ENCODE measurements at regions not wholly inside any gene's neighbourhood (a gene's known extent, or its start where the extent isn't known, plus 50 kb on each side); places are given as distances from the start of the nearest gene placed in this dataset.
"Not testable (repeated sequence)": the region's sequence is repeated elsewhere in the genome, so short reads cannot be mapped to it uniquely, and the experiment has no call there.

DNA sequence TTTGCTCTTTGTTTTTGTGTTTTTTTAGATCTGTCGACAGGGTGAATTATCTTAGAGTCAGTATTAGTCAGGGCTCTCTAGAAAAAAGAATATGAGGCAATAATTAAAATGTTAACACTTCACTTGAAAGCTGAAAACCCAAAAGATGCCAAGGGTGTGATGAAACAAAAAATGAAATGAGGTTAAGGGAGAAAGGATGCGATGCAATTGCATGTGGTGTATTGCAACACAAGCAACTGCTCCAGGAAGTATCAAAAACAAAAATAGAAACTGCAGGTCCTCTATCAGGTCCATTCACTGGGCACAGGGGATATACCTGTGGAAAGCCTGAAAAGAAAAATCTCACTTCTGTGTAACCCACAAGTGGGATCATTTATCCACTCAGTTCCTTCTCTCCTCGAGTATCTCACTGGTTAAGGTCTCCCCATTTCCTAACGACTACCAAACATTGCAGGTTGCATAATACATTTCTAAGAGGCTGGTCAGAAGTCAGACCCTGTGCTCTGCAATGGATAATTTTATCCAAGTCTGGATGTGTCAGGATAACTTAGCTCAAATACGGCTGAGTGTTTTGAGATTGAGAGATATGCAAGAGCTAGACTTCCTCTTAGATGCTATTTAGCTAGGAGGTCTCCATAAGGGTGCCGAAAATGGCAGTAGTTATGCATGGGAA lies 257.7 kb upstream of the GJE1 start:
- peak; percentile 44 for DNase-seq

DNA sequence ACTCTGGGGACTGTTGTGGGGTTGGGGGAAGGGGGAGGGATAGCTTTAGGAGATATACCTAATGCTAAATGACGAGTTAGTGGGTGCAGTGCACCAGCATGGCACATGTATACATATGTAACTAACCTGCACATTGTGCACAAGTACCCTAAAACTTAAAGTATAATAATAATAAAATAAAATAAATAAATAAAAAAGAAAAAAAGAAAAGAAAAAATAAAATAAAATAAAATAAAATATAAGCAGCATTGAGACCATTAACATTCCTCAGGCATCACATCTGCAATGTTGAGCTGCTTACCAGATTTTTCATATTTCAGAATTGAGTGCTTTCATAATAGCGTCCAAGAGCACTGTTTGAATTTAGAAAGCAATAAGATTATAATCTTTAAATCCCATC lies 263.2 kb upstream of the GJE1 start:
- not testable (repeated sequence) for DNase-seq

DNA sequence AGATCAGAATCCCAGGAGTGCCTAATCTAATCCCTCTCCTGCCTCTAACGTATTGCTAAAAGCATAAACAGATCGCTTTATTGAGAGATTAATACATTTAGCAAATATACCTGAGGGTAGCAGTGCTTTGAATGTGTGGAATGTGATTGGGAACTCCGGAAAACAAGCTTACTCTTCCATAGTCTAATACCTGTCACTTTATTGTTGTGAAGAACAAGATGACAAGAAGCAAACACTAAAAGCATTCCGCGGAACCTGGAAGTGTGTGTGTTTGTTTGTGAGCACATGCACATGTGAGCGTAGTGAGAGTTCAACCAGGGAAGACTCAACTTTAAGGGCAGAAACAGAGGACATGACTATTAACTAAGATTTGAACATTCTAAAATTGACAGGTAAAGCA lies 265.0 kb upstream of the GJE1 start:
- no peak for DNase-seq

DNA sequence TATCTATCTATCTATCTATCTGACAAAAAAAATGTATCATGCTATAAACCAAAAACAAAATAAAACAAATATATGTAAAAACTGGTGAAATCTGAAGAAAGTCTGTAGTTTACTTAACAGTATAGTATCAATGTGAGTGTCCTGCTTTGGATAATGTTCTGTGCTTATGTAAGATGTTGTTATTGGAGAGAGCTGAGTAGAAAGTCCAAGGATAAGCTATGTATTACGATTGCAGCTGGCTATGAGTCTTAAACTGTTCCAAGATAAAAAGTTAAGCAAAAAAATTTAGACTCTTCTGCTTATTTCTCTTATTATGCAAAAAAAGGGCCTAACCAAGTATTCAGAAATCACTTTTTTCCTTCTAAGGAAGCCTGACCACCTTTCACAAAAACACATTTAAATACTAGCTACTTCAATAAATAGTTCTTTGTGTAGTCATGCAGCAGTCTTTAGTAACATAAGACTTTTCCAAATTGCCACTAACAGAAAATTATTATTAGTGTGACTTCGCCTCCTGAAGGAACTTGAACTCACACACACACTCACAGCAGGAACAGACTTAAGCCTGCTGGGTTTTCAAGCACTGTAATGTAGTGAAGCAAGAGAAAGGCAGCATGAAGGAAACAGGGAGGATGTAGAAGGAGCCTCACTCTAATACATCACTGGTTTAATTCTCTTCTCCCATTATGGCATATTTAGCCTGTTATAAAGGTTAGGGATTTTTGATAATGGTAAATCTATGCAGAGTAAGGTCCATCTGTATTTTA lies 265.8 kb upstream of the GJE1 start:
- DNase-seq: no peak

DNA sequence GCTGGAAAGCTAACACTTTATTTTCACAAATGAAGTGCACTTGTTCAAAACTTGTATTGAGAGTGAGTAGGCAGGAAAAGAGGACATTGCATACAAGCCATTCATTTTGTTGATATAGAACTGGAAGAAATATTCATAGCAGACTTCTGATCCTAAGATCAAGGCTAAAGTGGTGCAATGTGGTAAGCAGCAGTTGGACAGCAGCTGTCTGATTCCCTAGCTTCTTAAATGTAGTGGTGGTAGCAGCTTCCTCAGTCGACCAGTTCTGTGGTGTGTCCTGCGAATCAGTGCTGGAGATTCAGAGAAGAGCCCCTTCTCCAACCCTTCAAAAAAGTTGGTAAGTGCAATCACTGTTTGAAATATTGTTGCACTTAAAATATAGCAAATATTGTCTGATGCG lies 281.7 kb upstream of the GJE1 start:
- DNase-seq: no peak

DNA sequence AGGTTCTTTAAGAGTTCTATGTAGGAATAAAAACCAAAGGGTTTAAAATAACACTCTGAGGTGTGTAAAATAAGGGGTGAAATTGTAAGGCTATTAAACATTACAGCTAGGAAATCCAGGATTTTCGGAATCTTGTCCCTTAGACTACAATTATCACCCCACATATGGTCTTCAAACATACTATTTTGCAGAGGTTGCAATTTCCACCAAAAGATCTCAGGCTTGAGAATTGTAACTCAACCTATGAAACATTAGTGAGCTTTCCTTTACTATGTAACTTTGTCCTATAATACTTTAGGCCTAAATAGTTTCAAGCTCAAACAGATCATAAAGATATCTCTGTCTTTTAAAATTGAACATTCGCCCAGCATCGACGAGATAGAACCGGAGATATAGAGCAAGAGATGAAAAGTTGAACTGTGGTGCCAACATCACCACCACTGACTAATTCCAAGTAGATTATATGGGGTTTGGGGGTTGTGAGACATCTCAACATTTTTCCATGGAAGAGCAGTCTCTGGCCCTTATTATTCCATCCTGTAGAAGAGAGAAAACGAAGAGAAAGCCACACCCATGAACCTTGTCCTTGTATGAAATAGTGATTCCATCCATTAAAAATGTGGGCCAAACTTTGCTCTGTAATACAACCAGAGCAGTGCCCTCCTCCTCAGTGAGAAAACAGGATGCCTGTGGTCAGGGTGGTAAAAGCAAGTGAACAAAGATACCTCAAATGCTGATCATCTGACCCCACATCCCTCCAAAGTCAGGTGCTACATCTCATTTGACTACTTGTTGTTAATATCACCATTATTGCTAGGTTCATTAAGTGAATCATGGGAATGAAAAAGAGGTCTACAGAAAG lies 284.5 kb upstream of the GJE1 start:
- DNase-seq: no peak

DNA sequence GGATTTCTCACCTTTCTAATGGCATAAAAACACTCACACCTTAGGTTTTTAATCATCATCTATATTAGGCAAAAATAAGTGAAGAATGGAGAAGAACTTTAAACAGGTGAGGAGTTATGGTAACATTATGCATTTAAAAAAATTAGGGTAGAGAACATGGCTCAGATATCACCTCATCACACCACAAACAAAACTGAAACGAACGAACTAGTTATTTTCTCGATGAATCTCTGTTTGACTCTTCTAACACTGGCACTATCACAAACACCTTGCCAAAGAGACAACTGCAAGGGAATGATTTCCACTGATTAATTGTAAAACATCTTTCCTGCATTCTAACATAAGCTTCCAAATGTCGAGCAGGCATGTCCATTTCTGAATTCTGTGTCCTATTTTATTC lies 286.1 kb upstream of the GJE1 start:
- no peak for DNase-seq

DNA sequence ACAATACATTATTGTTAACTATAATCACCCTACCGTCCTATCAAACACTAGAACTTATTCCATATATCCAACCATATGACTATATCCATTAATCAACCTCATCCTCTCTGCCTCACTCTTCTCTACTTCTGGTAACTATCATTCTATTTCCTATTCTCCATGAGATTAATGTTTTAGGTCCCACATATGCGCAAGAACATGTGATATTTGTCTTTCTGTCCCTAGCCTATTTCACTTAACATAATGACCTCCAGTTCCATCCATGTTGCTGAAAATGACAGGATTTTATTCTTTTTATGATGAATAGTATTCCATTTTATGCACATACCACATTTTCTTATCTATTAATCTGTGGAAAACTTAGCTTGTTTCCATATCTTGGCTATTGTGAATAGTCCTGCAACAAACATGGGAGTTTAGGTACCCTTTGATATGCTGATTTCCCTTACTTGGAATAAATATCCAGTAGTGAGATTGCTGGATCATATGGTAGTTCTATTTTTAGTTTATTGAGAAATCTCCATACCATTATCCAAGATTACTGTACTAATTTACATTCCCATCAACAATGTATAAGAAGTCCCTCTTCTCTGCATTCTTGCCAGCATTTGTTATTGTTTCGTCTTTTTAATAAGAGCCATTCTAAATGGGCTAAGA lies 289.4 kb upstream of the GJE1 start:
- DNase-seq: no peak

DNA sequence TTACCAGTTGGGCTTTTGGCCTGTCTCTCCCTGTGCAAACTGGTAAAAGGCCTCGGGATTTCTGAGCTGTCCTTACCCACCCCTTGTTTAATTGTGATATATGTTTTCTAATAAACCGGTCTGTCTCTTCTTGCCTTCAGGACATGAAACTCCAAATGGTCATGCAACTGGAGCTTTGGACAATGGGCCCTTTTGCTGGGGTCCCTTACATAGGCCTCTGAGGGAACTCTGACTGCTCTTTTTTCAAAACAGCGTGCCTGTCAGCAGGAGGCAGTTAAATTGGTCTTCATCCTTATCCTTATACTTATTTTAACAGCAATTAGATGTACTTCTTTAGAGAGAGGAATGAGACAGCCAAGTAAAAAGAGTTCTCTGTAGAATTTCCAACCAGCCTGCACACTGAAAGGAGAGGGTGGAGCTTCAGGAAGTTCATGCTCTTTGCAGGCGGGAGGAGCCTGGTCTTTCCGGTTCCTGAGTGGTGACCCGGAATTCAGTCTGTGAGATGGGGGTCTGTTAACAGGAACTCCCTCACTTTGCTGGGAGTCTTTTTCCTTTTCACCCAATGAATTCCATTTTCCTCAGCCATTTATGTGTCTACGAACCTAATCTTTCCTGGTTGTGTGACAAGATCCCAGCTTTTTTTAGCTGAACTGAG lies 299.6 kb upstream of the GJE1 start:
- DNase-seq: no peak

DNA sequence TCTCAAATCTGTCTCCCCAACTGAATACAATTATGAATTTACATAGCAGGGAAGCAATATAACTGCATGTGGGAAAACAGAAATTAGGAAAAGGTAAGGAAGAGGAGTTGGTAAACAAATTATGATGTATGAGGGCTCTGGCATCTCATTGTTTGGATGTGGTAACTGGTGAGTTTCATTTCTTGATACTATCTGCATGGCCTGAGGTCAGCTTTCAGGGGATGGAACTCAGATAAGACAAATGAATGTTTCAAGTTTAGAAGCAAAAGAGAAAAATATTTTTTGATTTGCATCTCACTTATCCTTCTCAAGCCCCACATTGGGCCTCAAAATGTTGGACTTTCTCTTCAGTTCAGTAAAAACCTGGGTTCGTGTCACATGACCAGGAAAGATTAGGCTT lies 302.2 kb upstream of the GJE1 start:
- DNase-seq: no peak

DNA sequence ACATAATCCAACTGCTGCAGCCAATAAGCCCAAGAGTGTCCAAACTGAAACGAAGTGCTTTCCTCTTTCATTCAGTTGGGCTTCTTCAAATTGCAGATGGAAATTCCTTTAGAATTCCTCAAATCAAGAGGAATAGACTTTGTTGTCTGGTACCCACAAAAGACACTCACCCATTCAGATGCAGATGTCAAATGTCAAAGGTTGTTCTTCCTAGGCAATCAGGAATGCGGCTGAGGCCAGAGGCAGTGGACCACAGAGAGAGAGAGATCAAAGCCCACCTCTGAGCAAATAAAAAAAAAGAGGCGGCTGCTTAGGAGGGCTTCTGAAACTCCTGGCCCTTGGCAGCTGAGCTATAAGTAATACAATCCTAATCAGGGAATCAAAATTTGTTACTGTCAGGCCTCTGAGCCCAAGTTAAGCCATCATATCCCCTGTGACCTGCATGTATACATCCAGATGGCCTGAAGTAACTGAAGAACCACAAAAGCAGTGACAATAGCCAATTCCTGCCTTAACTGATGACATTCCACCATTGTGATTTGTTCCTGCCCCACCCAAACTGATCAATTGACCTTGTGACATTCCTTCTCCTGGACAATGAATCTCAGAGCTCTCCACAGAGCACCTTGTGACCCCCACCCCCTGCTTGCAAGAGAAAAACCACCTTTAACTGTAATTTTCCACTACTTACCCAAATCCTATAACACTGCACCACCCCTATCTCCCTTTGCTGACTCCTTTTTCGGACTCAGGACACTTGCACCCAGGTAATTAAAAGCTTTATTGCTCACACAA lies 303.0 kb upstream of the GJE1 start:
- DNase-seq: no peak

DNA sequence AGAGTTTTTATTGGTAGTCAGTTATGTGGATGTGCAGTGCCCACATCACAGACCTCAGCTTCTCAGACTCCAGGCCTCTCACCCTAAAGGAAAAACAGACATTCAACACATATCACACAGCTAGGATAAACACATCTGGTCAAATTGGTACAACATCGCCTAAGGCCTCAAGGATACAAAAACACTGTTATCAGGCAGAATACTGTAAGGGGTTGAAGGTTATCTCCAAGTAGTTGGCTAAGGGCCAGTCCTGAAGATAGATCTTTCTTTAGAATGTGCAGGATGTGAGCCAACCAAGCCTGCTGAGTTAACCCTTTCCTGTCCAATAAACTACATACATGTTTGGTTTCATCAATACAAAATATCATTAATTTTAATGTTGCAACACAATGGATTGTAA lies 308.4 kb upstream of the GJE1 start:
- DNase-seq: no peak

DNA sequence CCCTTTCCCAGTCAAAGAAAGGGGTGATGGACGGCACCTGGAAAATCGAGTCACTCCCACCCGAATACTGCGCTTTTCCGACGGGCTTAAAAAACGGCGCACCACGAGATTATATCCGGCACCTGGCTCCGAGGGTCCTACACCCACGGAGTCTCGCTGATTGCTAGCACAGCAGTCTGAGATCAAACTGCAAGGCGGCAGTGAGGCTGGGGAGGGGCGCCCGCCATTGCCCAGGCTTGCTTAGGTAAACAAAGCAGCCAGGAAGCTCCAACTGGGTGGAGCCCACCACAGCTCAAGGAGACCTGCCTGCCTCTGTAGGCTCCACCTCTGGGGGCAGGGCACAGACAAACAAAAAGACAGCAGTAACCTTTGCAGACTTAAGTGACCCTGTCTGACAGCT lies 317.7 kb upstream of the GJE1 start:
- not testable (repeated sequence) for DNase-seq

DNA sequence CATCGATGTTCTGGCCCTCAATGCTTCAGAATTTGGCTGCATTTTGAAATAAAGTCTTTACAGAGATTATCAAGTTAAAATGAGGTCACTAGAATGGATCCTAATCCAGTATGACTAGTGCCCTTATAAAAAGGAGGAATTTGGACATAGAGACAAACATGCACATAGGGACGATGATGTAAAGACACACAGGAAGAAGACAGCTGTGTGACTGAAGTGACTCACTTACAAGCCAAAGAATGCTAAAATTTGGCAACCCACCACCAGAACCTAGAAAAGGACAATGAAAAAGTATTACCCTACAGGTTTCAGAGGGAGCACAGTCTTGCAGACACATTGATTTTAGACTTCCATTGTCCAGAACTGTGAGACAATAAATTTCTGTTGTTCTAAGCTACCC lies 322.8 kb upstream of the GJE1 start:
- peak; percentile 32 for DNase-seq

DNA sequence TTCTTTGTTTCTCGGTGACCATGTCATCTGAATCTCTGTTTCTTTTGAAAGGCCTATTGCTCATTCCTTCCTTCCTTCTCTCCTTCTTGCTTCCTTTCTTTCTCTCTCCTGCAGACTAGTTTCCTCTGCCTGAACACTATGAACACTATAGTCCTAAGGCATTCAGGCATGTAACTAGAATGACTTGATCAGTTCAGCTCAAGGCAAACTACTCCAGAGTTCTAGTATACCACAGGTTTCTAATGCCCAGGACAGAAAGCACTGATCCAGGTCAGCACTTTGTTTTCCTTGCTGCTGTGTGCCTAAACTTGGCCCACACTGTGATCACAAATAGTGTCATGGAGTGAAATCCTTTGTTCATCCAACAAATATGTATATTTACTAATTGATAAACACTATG lies 324.1 kb upstream of the GJE1 start:
- DNase-seq: no peak

DNA sequence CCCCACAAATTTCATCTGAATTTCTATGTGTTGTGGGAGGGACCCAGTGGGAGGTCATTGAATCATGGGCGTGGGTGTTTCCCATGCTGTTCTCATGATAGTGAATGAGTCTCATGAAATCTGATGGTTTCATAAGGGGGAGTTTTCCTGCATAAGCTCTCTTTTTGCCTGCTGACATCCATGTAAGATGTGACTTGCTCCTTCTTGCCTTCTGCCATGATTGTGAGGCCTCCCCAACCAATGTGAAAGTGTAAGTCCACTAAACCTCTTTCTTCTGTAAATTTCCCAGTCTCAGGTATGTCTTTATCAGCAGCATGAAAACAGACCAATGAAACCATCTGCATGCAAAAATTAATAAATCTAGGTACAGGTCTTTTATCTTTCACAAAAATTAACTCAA lies 331.8 kb upstream of the GJE1 start:
- not testable (repeated sequence) for DNase-seq

DNA sequence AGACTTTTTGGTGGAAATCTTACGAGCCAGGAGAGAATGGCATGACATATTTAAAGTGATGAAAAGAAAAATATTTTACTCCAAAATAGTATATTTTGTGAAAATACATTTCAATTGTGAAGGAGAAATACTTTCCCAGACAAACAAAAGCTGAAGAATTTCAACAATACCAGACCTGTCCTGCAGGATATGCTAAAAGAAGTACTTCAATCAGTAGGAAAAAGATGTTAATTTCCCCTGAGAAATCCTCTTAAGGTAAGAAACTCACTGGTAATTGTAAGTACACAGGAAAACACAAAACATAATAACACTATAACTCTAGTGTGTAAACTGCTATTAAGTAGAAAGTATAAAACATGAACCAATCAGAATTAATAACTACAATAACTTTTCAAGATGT lies 341.8 kb upstream of the GJE1 start:
- no peak for DNase-seq

DNA sequence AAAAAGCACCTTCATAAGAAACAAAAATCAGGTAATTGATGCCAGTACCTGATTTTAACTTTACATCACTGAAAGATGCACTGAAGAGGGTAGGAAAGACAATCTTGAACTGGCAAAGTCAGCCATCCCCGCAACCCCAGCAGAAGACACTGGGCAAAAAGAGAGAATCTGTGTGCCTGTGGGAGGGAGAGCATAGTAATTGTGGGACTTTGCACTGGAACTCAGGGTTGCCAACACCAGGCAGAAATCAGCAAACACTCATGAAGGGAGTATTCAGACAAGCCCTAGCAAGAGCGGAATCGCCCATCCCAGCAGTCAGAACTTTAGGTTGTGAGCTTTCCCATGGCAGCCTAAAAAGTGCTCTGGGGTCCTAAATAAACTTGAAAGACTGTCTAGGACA lies 344.6 kb upstream of the GJE1 start:
- DNase-seq: no peak

DNA sequence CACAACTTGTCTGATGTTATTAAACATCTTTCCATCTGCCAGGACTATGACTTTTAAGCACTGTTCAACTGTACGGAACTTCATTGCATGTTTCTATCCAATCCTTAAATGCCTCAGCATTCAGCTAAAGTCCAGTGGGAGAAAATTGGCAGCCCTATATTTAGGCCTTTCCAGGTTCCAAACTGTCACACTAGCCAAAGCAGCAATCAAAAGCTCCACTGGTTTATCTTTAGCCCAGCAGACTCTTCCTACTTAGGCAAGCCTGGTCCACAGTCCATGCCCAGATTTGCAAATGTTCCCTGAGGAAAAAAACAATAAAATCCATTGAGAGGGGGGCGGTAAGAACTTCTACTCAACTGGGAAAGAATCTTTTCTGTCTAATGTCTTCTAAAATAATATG lies 349.1 kb upstream of the GJE1 start:
- no peak for DNase-seq

DNA sequence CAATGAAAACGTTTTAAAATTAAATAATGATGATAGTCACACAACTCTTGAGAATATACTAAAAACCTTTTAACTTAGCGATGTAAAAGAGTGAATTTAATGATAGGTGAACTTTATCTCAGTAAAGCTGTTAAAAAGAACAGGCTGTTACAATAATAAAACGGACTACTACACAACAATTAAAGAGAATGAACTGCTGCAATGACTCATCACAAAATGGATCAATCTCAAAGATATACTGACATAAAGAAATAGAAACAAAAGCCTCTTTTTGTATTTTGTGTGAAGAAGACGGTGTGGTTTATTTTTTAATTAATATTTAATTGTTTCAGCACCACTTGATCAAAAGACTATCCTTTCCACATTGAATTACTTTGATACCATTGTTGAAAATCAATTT lies 352.4 kb upstream of the GJE1 start:
- DNase-seq: no peak

DNA sequence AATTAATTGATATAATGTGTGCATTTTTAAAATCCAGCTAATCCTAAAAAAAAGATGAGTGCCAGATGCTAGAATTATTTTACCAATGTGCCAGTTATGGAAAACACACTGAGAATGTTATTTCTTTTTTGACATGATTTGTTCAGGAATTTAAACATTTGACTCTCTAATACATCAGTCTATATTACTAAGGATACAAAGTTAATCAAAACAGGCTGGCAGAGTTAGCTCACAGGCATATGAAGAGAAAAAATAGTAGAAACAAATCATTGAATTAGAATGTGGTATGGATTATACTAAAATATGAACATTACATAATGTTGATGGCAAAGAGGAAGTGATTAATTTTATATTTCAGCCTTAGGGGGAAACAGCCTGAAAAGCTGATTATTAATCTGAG lies 368.3 kb upstream of the GJE1 start:
- DNase-seq: no peak

DNA sequence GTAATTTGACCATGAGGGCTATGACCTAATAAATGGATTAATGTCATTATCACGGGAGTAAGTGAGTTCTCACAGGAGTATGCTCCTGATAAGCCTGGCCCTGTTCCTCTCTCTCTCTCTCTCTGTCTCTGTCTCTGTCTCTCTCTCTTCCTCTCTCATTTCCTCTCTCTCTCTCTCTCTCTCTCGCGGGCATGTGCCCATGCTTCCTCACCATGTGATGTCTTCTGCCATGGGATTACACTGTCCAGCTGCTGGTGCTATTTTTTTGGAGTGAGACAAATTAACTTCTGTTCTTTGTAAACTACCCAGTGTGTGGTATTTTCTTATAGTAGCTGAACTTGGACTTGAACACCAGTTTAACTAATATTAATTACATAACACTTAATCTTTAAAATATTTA lies 374.3 kb upstream of the GJE1 start:
- DNase-seq: no peak

All from fibroblast of skin of right biceps (primary cell).